Fibroblast of lung (primary cell): ENCODE measurements at regions not wholly inside any gene's neighbourhood (a gene's known extent, or its start where the extent isn't known, plus 50 kb on each side); places are given as distances from the start of the nearest gene placed in this dataset.

ENCODE experiments used
- EZH2 ChIP-seq: IDR thresholded peaks from 2 replicates; pipeline ENCODE4 v1.5.1; 2012; ENCODE audit warnings: low read length, control low read depth, mild to moderate bottlenecking; ENCODE audit errors: missing control alignments
- TF ChIP-seq, protein P1 (sequence below), 2 donors: IDR thresholded peaks in 1 of 2; conservative IDR thresholded peaks in 1 of 2; 1 replicate in 1 of 2; 2 replicates in 1 of 2; pipeline ENCODE4 v1.5.1; 2011 to 2012; ENCODE audit warnings: low read length in 2 of 2, control low read depth in 1 of 2, inconsistent platforms in 1 of 2, low read depth in 1 of 2, mild to moderate bottlenecking in 1 of 2

DNA sequence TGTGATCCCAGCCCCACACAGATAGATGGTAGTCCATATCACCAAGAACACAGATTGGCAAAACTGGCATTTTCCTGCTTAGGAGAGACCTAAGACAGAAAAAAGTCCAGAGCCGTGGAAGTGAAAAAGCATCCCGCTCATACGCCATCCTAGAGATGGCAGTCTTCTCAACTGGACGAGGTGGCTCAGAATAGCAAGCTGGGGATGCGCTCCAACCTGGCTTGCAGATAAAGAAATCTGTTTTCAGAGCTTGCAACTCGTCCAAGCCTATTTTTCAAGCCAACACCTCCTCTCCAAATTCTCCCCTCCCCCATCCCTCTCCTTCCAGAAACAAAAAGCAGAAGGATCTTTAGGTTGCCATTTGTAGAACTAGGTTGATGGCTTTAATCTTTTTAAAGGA, 74.3 kb upstream of the OTX2 start:
- TF ChIP-seq EZH2, result no peak
- TF ChIP-seq, protein P1, sequence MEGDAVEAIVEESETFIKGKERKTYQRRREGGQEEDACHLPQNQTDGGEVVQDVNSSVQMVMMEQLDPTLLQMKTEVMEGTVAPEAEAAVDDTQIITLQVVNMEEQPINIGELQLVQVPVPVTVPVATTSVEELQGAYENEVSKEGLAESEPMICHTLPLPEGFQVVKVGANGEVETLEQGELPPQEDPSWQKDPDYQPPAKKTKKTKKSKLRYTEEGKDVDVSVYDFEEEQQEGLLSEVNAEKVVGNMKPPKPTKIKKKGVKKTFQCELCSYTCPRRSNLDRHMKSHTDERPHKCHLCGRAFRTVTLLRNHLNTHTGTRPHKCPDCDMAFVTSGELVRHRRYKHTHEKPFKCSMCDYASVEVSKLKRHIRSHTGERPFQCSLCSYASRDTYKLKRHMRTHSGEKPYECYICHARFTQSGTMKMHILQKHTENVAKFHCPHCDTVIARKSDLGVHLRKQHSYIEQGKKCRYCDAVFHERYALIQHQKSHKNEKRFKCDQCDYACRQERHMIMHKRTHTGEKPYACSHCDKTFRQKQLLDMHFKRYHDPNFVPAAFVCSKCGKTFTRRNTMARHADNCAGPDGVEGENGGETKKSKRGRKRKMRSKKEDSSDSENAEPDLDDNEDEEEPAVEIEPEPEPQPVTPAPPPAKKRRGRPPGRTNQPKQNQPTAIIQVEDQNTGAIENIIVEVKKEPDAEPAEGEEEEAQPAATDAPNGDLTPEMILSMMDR (conservative IDR thresholded peaks at IDR 0.05 in 1 of 2, IDR thresholded peaks at IDR 0.05 in 1 of 2; ENCODE audit: low read depth in 1 of 2, low read length in 2 of 2), result no peak
